ENCODE measurements at regions not wholly inside any gene's neighbourhood (a gene's known extent, or its start where the extent isn't known, plus 50 kb on each side); places are given as distances from the start of the nearest gene placed in this dataset.

DNA sequence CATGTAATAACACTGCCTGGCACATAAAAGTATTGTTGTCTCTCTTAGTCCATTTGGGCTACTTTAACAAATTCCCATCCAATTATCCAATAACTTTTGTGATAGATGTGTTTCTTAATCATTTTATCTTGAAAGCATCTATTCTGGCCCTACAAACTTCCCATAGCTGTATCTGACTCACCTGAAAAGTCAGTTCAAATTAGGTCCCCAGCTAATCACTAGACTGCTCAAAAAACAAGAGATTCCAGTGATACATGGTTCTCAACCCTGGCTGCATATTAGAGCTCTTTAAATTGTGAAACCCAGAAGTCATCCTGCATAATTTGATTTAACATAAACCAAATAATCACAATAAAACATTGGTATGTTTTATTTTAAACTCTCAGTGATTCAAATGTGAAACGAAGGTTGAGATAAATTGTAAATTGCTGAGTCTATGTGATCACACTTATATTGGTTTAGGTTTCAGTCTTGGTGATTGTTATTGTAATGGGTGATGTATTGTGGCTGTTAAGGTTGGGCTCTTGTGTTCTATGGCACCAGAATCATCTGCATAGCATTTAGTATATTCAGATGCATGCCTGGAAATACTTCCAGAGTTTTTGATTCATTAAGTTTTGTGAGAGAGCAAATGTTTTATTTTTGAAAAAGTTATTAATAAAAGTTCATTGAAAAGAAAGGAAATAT lies 268.9 kb upstream of the KCNMB2 start:
- TF ChIP-seq POLR2AphosphoS5 (IDR thresholded peaks at IDR 0.05) (no peak), POLR2A (IDR thresholded peaks at IDR 0.05) (no peak)
- TF ChIP-seq, protein P1, sequence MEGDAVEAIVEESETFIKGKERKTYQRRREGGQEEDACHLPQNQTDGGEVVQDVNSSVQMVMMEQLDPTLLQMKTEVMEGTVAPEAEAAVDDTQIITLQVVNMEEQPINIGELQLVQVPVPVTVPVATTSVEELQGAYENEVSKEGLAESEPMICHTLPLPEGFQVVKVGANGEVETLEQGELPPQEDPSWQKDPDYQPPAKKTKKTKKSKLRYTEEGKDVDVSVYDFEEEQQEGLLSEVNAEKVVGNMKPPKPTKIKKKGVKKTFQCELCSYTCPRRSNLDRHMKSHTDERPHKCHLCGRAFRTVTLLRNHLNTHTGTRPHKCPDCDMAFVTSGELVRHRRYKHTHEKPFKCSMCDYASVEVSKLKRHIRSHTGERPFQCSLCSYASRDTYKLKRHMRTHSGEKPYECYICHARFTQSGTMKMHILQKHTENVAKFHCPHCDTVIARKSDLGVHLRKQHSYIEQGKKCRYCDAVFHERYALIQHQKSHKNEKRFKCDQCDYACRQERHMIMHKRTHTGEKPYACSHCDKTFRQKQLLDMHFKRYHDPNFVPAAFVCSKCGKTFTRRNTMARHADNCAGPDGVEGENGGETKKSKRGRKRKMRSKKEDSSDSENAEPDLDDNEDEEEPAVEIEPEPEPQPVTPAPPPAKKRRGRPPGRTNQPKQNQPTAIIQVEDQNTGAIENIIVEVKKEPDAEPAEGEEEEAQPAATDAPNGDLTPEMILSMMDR (IDR thresholded peaks at IDR 0.05), result no peak
